H9 (cell line): ENCODE measurements at regions not wholly inside any gene's neighbourhood (a gene's known extent, or its start where the extent isn't known, plus 50 kb on each side); places are given as distances from the start of the nearest gene placed in this dataset.

Source experiments
- DNase-seq: peaks from one replicate; pipeline ENCODE4 v3.0.0-alpha.2; 2017
- H2AFZ ChIP-seq: one replicate; pipeline ENCODE4 v1.6.1; 2013; ENCODE audit warnings: mild to moderate bottlenecking, low read length, control low read depth, moderate library complexity
- H2AK5ac ChIP-seq: 2 replicates; pipeline ENCODE4 v1.6.1; 2013; ENCODE audit warnings: low read length, control low read depth, mixed read lengths; ENCODE audit not compliant: insufficient read length
- H2BK120ac ChIP-seq: one replicate; pipeline ENCODE4 v1.6.1; 2013; ENCODE audit warnings: low read depth, mild to moderate bottlenecking, low read length, control low read depth, inconsistent platforms; ENCODE audit not compliant: poor library complexity, severe bottlenecking
- H2BK12ac ChIP-seq: 2 replicates; pipeline ENCODE4 v1.6.1; 2013; ENCODE audit warnings: low read length, control low read depth, mixed read lengths, low read depth; ENCODE audit not compliant: insufficient read length
- H2BK15ac ChIP-seq: 2 replicates; pipeline ENCODE4 v1.6.1; 2013; ENCODE audit warnings: low read depth, low read length, control low read depth
- H2BK20ac ChIP-seq: one replicate; pipeline ENCODE4 v1.6.1; 2013; ENCODE audit warnings: low read depth, mild to moderate bottlenecking, low read length, control low read depth, inconsistent platforms; ENCODE audit not compliant: poor library complexity, severe bottlenecking
- H2BK5ac ChIP-seq: 2 replicates; pipeline ENCODE4 v1.6.1; 2013; ENCODE audit warnings: low read length, control low read depth, mixed read lengths; ENCODE audit not compliant: insufficient read length
- H3K14ac ChIP-seq: 2 replicates; pipeline ENCODE4 v1.6.1; 2013; ENCODE audit warnings: low read length, control low read depth; ENCODE audit not compliant: insufficient read depth
- H3K18ac ChIP-seq: 2 replicates; pipeline ENCODE4 v1.6.1; 2013; ENCODE audit warnings: low read depth, mild to moderate bottlenecking, mixed read lengths, low read length, control low read depth; ENCODE audit not compliant: insufficient read length
- H3K23ac ChIP-seq: 2 replicates; pipeline ENCODE4 v1.6.1; 2013; ENCODE audit warnings: low read length, control low read depth, mixed read lengths, low read depth; ENCODE audit not compliant: insufficient read length
- H3K23me2 ChIP-seq: 2 replicates; pipeline ENCODE4 v1.6.1; 2013; ENCODE audit warnings: low read depth, mild to moderate bottlenecking, mixed read lengths, low read length, control low read depth; ENCODE audit not compliant: insufficient read length, poor library complexity, severe bottlenecking
- H3K27ac ChIP-seq: 2 replicates; pipeline ENCODE4 v1.5.1; 2013; ENCODE audit warnings: low read length, control low read depth, mixed read lengths, low read depth; ENCODE audit not compliant: insufficient read length
- H3K27me3 ChIP-seq: 2 replicates; pipeline ENCODE4 v1.6.1; 2013; ENCODE audit warnings: low read length, control low read depth, inconsistent platforms; ENCODE audit not compliant: insufficient read depth
- H3K4ac ChIP-seq: 2 replicates; pipeline ENCODE4 v1.6.1; 2013; ENCODE audit warnings: low read depth, mild to moderate bottlenecking, control low read depth, inconsistent platforms, low read length, moderate library complexity
- H3K4me1 ChIP-seq: 2 replicates; pipeline ENCODE4 v1.6.1; 2013; ENCODE audit warnings: low read length, control low read depth, inconsistent platforms; ENCODE audit not compliant: insufficient read depth
- H3K4me2 ChIP-seq: 2 replicates; pipeline ENCODE4 v1.6.1; 2013; ENCODE audit warnings: low read length, control low read depth, mixed read lengths; ENCODE audit not compliant: insufficient read length, insufficient read depth
- H3K56ac ChIP-seq: 2 replicates; pipeline ENCODE4 v1.6.1; 2013; ENCODE audit warnings: low read depth, mild to moderate bottlenecking, mixed read lengths, low read length, control low read depth; ENCODE audit not compliant: insufficient read length
- H3K79me1 ChIP-seq: 2 replicates; pipeline ENCODE4 v1.6.1; 2013; ENCODE audit warnings: low read depth, mild to moderate bottlenecking, moderate library complexity, low read length, control low read depth, inconsistent platforms; ENCODE audit not compliant: insufficient read depth, poor library complexity, severe bottlenecking
- H3K79me2 ChIP-seq: 2 replicates; pipeline ENCODE4 v1.6.1; 2013; ENCODE audit warnings: low read length, control low read depth, inconsistent platforms; ENCODE audit not compliant: insufficient read depth
- H3K9ac ChIP-seq: 2 replicates; pipeline ENCODE4 v1.6.1; 2013; ENCODE audit warnings: low read length, control low read depth, mixed read lengths; ENCODE audit not compliant: insufficient read length; ENCODE audit errors: extremely low read depth
- H3K9me3 ChIP-seq: one replicate; pipeline ENCODE4 v1.6.1; 2013; ENCODE audit warnings: low read depth, low read length, inconsistent platforms; ENCODE audit not compliant: control insufficient read depth
- H3T11ph ChIP-seq: one replicate; pipeline ENCODE4 v1.6.1; 2013; ENCODE audit warnings: mild to moderate bottlenecking, low read length, control low read depth, inconsistent platforms
- H4K20me1 ChIP-seq: one replicate; pipeline ENCODE4 v1.6.1; 2013; ENCODE audit not compliant: control insufficient read depth, insufficient read length, insufficient read depth
- H4K5ac ChIP-seq: 2 replicates; pipeline ENCODE4 v1.6.1; 2013; ENCODE audit warnings: low read depth, mild to moderate bottlenecking, mixed read lengths, low read length, control low read depth; ENCODE audit not compliant: insufficient read length
- H4K8ac ChIP-seq: replicated peaks from 2 replicates; pipeline ENCODE4 v1.6.1; 2013; ENCODE audit warnings: low read length, control low read depth, mixed read lengths, low read depth; ENCODE audit not compliant: insufficient read length
- H4K91ac ChIP-seq: 2 replicates; pipeline ENCODE4 v1.6.1; 2013; ENCODE audit warnings: low read depth, mild to moderate bottlenecking, moderate library complexity, mixed read lengths, low read length, control low read depth; ENCODE audit not compliant: insufficient read length
- H3K27ac Mint-ChIP-seq, 3 experiments: 2 replicates in 2 of 3; 3 replicates in 1 of 3; pipeline ENCODE4 v1.8.0; 2020 to 2021; ENCODE audit warnings: mixed read lengths in 3 of 3, mild to moderate bottlenecking in 1 of 3, moderate library complexity in 1 of 3
- H3K27me3 Mint-ChIP-seq: 2 replicates; pipeline ENCODE4 v1.8.0; 2021; ENCODE audit warnings: low read depth, mild to moderate bottlenecking, moderate library complexity, mixed read lengths
- H3K36me3 Mint-ChIP-seq, 3 experiments: 2 replicates in 2 of 3; 3 replicates in 1 of 3; pipeline ENCODE4 v1.8.0; 2020 to 2021; ENCODE audit warnings: low read depth in 3 of 3, mixed read lengths in 3 of 3; ENCODE audit not compliant: insufficient read depth in 1 of 3
- H3K4me1 Mint-ChIP-seq, 2 experiments: 2 replicates each; pipeline ENCODE4 v1.8.0; 2020; ENCODE audit warnings: mixed read lengths in 2 of 2
- H3K4me3 Mint-ChIP-seq, 2 experiments: 2 replicates in 1 of 2; 3 replicates in 1 of 2; pipeline ENCODE4 v1.8.0; 2020 to 2021; ENCODE audit warnings: mild to moderate bottlenecking in 2 of 2, mixed read lengths in 2 of 2, moderate library complexity in 1 of 2
- H3K9me3 Mint-ChIP-seq, 2 experiments: 2 replicates in 1 of 2; 3 replicates in 1 of 2; pipeline ENCODE4 v1.8.0; 2020; ENCODE audit warnings: mild to moderate bottlenecking in 2 of 2, mixed read lengths in 2 of 2, moderate library complexity in 1 of 2
- CTCF ChIP-seq: fragments of 200-600 bp; sonication (generic); conservative IDR thresholded peaks from 3 replicates; pipeline ENCODE4 v1.8.0; 2021; ENCODE audit warnings: antibody characterized with exemption, mild to moderate bottlenecking
- WGBS: extraction: QIAGEN DNeasy Blood & Tissue Kit; methylation state at CpG from one replicate; pipeline ENCODE4 v1.1.7; 2013; ENCODE audit warnings: missing lambda C conversion rate, low lambda C conversion rate, mixed read lengths; ENCODE audit not compliant: insufficient read length; ENCODE audit errors: extremely low coverage; 5-methylcytosine and 5-hydroxymethylcytosine counted together

GRCh38 chr4:123986268-123986798 is 589.7 kb downstream of the SPRY1 start:
- Histone ChIP-seq H3K9me3 (no peaks in the 10 kb centered on the region), H2BK12ac (no peak overlapping the region), H3K79me2 (no peaks in the 10 kb centered on the region), H2AK5ac (no peak overlapping the region), H3K79me1 (no peaks in the 10 kb centered on the region), H3K4ac (no peak overlapping the region), H3K14ac (no peak overlapping the region), H2BK5ac (no peak overlapping the region), H4K20me1 (no peaks in the 10 kb centered on the region), H4K91ac (no peak overlapping the region), H2BK120ac (no peak overlapping the region), H3K23me2 (no peaks in the 10 kb centered on the region), H3K56ac (no peak overlapping the region), H3K4me1 (no peaks in the 10 kb centered on the region), H3K9ac (no peak overlapping the region), H2AFZ (no peak overlapping the region), H2BK15ac (no peak overlapping the region), H4K8ac (no peak overlapping the region), H3T11ph (no peak overlapping the region), H3K27ac (no peak overlapping the region), H3K4me2 (no peak overlapping the region), H4K5ac (no peak overlapping the region), H3K18ac (no peak overlapping the region), H3K23ac (no peak overlapping the region), H3K27me3 (no peaks in the 10 kb centered on the region), H2BK20ac (no peak overlapping the region)
- TF ChIP-seq CTCF = no peak
- H3K27me3 Mint-ChIP-seq = no peaks in the 10 kb centered on the region
- WGBS = no CpG with 5 or more reads among the region's 2 CpGs
- no peak overlapping the region for H3K4me3 Mint-ChIP-seq
- H3K36me3 Mint-ChIP-seq = peaks cover 1 to 20% (median 5%) of the 10 kb centered on the region in 3 experiments; a peak in 4 of 7 replicates
- peaks cover 13 to 22% of the 10 kb centered on the region in 2 experiments; a peak in 4 of 5 replicates for H3K9me3 Mint-ChIP-seq
- peak overlapping the region in 1 of 3 experiments; percentile 77; a peak in 2 of 7 replicates for H3K27ac Mint-ChIP-seq
- no peaks in the 10 kb centered on the region for H3K4me1 Mint-ChIP-seq
- no peak for DNase-seq
